B cell (primary cell): ENCODE measurements at regions not wholly inside any gene's neighbourhood (a gene's known extent, or its start where the extent isn't known, plus 50 kb on each side); places are given as distances from the start of the nearest gene placed in this dataset.

Experiments
- ATAC-seq: fragments of 200-7000 bp; cut with Tn5 transposase; one replicate; pipeline ENCODE4 v1.10.0; 2021; ENCODE audit warnings: low read depth, mild to moderate bottlenecking, moderate number of reproducible peaks, moderate library complexity
- CTCF ChIA-PET: fragments of 350-600 bp; sonication (Branson Sonifier 250); formaldehyde crosslinking; loops from one replicate; lab custom pipeline; 2021; ENCODE audit warnings: antibody characterized with exemption, inconsistent platforms; lab: Charles Lee
- POLR2A ChIA-PET: fragments of 350-600 bp; sonication (Branson Sonifier 250); formaldehyde crosslinking; loops from one replicate; lab custom pipeline; 2021; ENCODE audit warnings: antibody characterized with exemption; lab: Charles Lee
- DNase-seq: peaks from one replicate; pipeline ENCODE4 v3.0.0; 2013
- H2AFZ ChIP-seq: 2 replicates; pipeline ENCODE4 v1.6.1; 2012; ENCODE audit warnings: mild to moderate bottlenecking, low read depth, low read length; ENCODE audit not compliant: insufficient read depth, poor library complexity, severe bottlenecking
- H3K27ac ChIP-seq, 2 donors: 1 replicate in 1 of 2; 2 replicates in 1 of 2; pipeline ENCODE4 v1.5.1; 2012 to 2013; ENCODE audit warnings: low read length in 2 of 2, mild to moderate bottlenecking in 2 of 2, moderate library complexity in 1 of 2
- H3K27me3 ChIP-seq, 4 experiments: fragments of 200-600 bp in 1 of 4; sonication (generic) in 1 of 4; replicated peaks in 1 of 4; 1 replicate in 2 of 4; 2 replicates in 2 of 4; pipeline versions ENCODE4 v1.6.1 to v1.7.0; 2013 to 2016; ENCODE audit warnings: low read length in 3 of 4, mild to moderate bottlenecking in 2 of 4, mixed read lengths in 1 of 4, moderate library complexity in 1 of 4; ENCODE audit not compliant: insufficient read depth in 4 of 4, control insufficient read depth in 3 of 4; ENCODE audit errors: control extremely low read depth in 1 of 4
- H3K36me3 ChIP-seq, 2 experiments: replicated peaks in 1 of 2; 1 replicate in 1 of 2; 2 replicates in 1 of 2; pipeline versions ENCODE4 v1.6.1 to v1.7.1; 2013; ENCODE audit warnings: low read length in 1 of 2; ENCODE audit not compliant: insufficient read depth in 2 of 2, control insufficient read depth in 1 of 2; ENCODE audit errors: control extremely low read depth in 1 of 2, extremely low read depth in 1 of 2
- H3K4me1 ChIP-seq, 2 donors: fragments of 200-600 bp in 1 of 2; sonication (generic) in 1 of 2; 1 replicate in 1 of 2; 2 replicates in 1 of 2; pipeline versions ENCODE4 v1.5.1 to v1.6.1; 2013 to 2017; ENCODE audit warnings: low read length in 2 of 2; ENCODE audit not compliant: control insufficient read depth in 2 of 2, insufficient read depth in 2 of 2
- H3K4me2 ChIP-seq: replicated peaks from 2 replicates; pipeline ENCODE3; 2012; ENCODE audit warnings: mild to moderate bottlenecking, low read depth, low read length; ENCODE audit not compliant: poor library complexity, severe bottlenecking
- H3K4me3 ChIP-seq, 5 experiments: fragments of 200-600 bp in 1 of 5; sonication (generic) in 1 of 5; 1 replicate in 3 of 5; 2 replicates in 2 of 5; pipeline versions ENCODE4 v1.5.1 to v1.7.0; 2011 to 2016; ENCODE audit warnings: low read length in 4 of 5, mild to moderate bottlenecking in 4 of 5, low read depth in 2 of 5, control low read depth in 1 of 5, moderate library complexity in 1 of 5; ENCODE audit not compliant: insufficient read depth in 1 of 5; ENCODE audit errors: control extremely low read depth in 1 of 5, extremely low read depth in 1 of 5
- H3K79me2 ChIP-seq: fragments of 200-600 bp; sonication (generic); one replicate; pipeline ENCODE4 v1.6.0; 2016; ENCODE audit warnings: low read length; ENCODE audit not compliant: control insufficient read depth, insufficient read depth
- H3K9ac ChIP-seq: fragments of 200-600 bp; sonication (generic); 2 replicates; pipeline ENCODE4 v1.6.1; 2017; ENCODE audit warnings: mild to moderate bottlenecking, low read length, moderate library complexity
- H3K9me3 ChIP-seq, 3 donors: one replicate each; pipeline versions ENCODE4 v1.6.1 to v1.7.1; 2013; ENCODE audit warnings: low read length in 2 of 3; ENCODE audit not compliant: control insufficient read depth in 2 of 3, insufficient read depth in 1 of 3; ENCODE audit errors: control extremely low read depth in 1 of 3
- H4K20me1 ChIP-seq: 2 replicates; pipeline ENCODE4 v1.6.0; 2012; ENCODE audit warnings: mild to moderate bottlenecking, low read length; ENCODE audit not compliant: insufficient read depth, control insufficient read depth, poor library complexity, severe bottlenecking
- H3K27ac Mint-ChIP-seq: one replicate; pipeline ENCODE4 v1.8.0; 2021; ENCODE audit warnings: mixed read lengths
- H3K27me3 Mint-ChIP-seq: one replicate; pipeline ENCODE4 v1.8.0; 2021; ENCODE audit warnings: mixed read lengths
- H3K4me1 Mint-ChIP-seq: one replicate; pipeline ENCODE4 v1.8.0; 2021; ENCODE audit warnings: mixed read lengths
- H3K4me3 Mint-ChIP-seq: one replicate; pipeline ENCODE4 v1.8.0; 2021; ENCODE audit warnings: mixed read lengths
- H3K9me3 Mint-ChIP-seq: one replicate; pipeline ENCODE4 v1.8.0; 2022; ENCODE audit warnings: mixed read lengths; ENCODE audit not compliant: insufficient read depth
- EZH2 ChIP-seq: IDR thresholded peaks from 2 replicates; pipeline ENCODE4 v1.6.1; 2012; ENCODE audit warnings: borderline replicate concordance, low read depth, mild to moderate bottlenecking, moderate library complexity, low read length; ENCODE audit not compliant: insufficient read depth, poor library complexity, severe bottlenecking
- WGBS: methylation state at CpG from one replicate; pipeline ENCODE4 v1.1.5; 2013; ENCODE audit warnings: missing lambda C conversion rate; ENCODE audit not compliant: insufficient coverage; 5-methylcytosine and 5-hydroxymethylcytosine counted together
- intact Hi-C: fragments of 100-400 bp; cut with micrococcal nuclease; formaldehyde crosslinking; loops from one replicate; pipeline ENCODE4 v1.10.0; 2022
- TF ChIP-seq, protein P1 (sequence below): fragments of 200-600 bp; IDR thresholded peaks from one replicate; pipeline ENCODE4 v1.8.0; 2022; ENCODE audit warnings: antibody characterized with exemption, mild to moderate bottlenecking

- Histone ChIP-seq H3K4me3 (no peak overlapping the region), H2AFZ (no peak overlapping the region), H3K4me2 (no peak overlapping the region), H3K9me3 (peaks cover 0 to 12% (median 0%) of the 10 kb centered on the region in 3 donors), H4K20me1 (no peaks in the 10 kb centered on the region), H3K27ac (no peak overlapping the region), H3K79me2 (no peaks in the 10 kb centered on the region), H3K27me3 (peaks cover 0 to 14% (median 0%) of the 10 kb centered on the region in 4 experiments), H3K36me3 (no peaks in the 10 kb centered on the region), H3K9ac (no peak overlapping the region), H3K4me1 (no peaks in the 10 kb centered on the region)
- intact Hi-C loops = no loop called here
- DNase-seq = no peak
- Mint-ChIP-seq H3K27me3 (peaks cover 24% of the 10 kb centered on the region), H3K4me3 (no peak overlapping the region), H3K27ac (no peak overlapping the region), H3K9me3 (no peaks in the 10 kb centered on the region), H3K4me1 (no peaks in the 10 kb centered on the region)
- WGBS = 88% methylated on average over 5 of the region's 6 CpGs
- TF ChIP-seq, protein P1, sequence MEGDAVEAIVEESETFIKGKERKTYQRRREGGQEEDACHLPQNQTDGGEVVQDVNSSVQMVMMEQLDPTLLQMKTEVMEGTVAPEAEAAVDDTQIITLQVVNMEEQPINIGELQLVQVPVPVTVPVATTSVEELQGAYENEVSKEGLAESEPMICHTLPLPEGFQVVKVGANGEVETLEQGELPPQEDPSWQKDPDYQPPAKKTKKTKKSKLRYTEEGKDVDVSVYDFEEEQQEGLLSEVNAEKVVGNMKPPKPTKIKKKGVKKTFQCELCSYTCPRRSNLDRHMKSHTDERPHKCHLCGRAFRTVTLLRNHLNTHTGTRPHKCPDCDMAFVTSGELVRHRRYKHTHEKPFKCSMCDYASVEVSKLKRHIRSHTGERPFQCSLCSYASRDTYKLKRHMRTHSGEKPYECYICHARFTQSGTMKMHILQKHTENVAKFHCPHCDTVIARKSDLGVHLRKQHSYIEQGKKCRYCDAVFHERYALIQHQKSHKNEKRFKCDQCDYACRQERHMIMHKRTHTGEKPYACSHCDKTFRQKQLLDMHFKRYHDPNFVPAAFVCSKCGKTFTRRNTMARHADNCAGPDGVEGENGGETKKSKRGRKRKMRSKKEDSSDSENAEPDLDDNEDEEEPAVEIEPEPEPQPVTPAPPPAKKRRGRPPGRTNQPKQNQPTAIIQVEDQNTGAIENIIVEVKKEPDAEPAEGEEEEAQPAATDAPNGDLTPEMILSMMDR = no peak
- no peak for TF ChIP-seq EZH2
- CTCF ChIA-PET = interaction anchor here (0.9 to 1.5 kb wide), 2 partner anchors 733 to 738 kb away, joined by 3 read pairs; no protein-coding TSS in a partner anchor
- no peak for ATAC-seq
- POLR2A ChIA-PET = no interaction called here
These were observed 118.7 kb upstream of the NLRP1 start for GRCh38 chr17:5702951-5703510.

- no peak overlapping the region for H2AFZ ChIP-seq
- no peaks in the 10 kb centered on the region for H4K20me1 ChIP-seq
- POLR2A ChIA-PET = no interaction called here
- Mint-ChIP-seq H3K4me3 (no peak overlapping the region), H3K4me1 (no peaks in the 10 kb centered on the region), H3K27ac (no peak overlapping the region), H3K27me3 (peaks cover 22% of the 10 kb centered on the region), H3K9me3 (peaks cover 5% of the 10 kb centered on the region)
- H3K79me2 ChIP-seq = no peaks in the 10 kb centered on the region
- intact Hi-C loops = no loop called here
- no peak overlapping the region for H3K27ac ChIP-seq
- WGBS = 24% methylated on average over 2 of the region's 2 CpGs
- no peak overlapping the region for H3K4me3 ChIP-seq
- TF ChIP-seq EZH2 = no peak
- TF ChIP-seq, protein P1 = no peak
- peaks cover 0 to 12% (median 4%) of the 10 kb centered on the region in 3 donors for H3K9me3 ChIP-seq
- no peaks in the 10 kb centered on the region for H3K4me1 ChIP-seq
- H3K27me3 ChIP-seq = peaks cover 0 to 14% (median 0%) of the 10 kb centered on the region in 4 experiments
- H3K36me3 ChIP-seq = no peaks in the 10 kb centered on the region
- no peak overlapping the region for H3K4me2 ChIP-seq
- DNase-seq = no peak
- no peak for ATAC-seq
- CTCF ChIA-PET = interaction anchor here (0.7 to 1.5 kb wide), 4 partner anchors 111 to 737 kb away, joined by 3 to 4 read pairs (median 3); no protein-coding TSS in a partner anchor
- no peak overlapping the region for H3K9ac ChIP-seq
These were observed 119.4 kb upstream of the NLRP1 start for GRCh38 chr17:5703736-5704135.
